ENCODE measurements at regions not wholly inside any gene's neighbourhood (a gene's known extent, or its start where the extent isn't known, plus 50 kb on each side); places are given as distances from the start of the nearest gene placed in this dataset.

DNA sequence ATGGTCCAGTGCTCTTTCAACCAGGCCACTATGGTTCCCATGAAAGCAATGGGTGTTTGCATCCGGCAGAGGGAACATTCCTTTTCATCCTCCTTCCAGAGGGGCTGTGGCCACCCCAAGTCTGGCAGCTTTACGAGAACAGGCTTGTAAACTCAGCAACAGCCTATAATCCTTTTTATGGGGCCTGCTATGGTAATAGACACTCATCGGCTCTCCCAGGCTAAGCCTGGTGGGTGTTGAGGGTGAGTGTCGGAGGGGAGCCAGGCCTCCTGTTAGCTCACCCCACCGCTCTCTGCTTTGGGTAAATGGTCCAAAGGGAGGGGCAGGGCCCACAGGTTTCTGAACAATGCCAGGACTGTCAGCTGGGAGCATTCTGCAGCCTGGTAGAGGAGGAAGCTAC is 111.6 kb upstream of the CD82 start:
- TF ChIP-seq, protein P1, sequence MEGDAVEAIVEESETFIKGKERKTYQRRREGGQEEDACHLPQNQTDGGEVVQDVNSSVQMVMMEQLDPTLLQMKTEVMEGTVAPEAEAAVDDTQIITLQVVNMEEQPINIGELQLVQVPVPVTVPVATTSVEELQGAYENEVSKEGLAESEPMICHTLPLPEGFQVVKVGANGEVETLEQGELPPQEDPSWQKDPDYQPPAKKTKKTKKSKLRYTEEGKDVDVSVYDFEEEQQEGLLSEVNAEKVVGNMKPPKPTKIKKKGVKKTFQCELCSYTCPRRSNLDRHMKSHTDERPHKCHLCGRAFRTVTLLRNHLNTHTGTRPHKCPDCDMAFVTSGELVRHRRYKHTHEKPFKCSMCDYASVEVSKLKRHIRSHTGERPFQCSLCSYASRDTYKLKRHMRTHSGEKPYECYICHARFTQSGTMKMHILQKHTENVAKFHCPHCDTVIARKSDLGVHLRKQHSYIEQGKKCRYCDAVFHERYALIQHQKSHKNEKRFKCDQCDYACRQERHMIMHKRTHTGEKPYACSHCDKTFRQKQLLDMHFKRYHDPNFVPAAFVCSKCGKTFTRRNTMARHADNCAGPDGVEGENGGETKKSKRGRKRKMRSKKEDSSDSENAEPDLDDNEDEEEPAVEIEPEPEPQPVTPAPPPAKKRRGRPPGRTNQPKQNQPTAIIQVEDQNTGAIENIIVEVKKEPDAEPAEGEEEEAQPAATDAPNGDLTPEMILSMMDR (IDR thresholded peaks at IDR 0.05) = no peak

DNA sequence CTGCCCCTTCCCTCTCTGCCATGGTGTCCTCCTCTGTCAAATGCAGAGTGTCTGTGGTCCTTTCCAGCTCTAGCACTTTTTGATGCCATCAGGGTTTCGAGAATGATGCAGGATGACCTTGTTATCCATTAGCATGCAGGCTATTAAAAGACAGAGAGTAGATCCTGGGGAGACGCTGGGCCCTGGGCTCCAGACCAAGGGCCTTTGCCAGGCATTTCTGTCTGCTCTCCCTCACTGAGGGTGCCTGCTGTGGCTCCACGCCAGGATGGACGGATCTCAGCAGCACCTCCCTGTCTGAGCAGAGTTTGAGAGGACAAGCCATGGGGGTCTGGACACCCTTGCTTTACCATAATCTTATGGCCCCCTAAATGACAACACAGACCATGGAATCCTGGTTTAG is 110.8 kb upstream of the CD82 start:
- TF ChIP-seq, protein P1 (IDR thresholded peaks at IDR 0.05) = no peak

- TF ChIP-seq, protein P1 (IDR thresholded peaks at IDR 0.05) = peak; percentile 62
Observed at GRCh38 chr11:44456544-44457300, 108.7 kb upstream of the CD82 start.

DNA sequence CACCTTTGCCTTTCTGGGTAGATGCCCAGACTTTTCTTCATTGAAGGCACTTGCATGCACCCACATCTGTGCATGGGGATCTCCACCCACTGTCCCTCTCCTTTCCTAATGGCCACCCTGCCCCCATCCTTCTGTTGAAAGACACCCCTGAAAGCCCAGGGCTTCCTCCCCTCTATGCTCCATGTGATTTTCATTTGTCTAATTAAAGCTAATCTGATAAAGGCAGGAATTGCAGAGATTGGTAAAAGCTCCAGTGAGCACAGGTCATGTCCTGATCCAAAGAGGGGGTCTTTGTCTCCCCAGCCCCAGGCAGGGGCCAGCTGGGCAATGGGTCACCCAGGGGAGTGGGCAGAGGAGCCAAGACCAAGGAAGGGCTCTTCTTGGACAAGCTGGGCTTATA is 107.6 kb upstream of the CD82 start:
- TF ChIP-seq, protein P1 (IDR thresholded peaks at IDR 0.05) = no peak

DNA sequence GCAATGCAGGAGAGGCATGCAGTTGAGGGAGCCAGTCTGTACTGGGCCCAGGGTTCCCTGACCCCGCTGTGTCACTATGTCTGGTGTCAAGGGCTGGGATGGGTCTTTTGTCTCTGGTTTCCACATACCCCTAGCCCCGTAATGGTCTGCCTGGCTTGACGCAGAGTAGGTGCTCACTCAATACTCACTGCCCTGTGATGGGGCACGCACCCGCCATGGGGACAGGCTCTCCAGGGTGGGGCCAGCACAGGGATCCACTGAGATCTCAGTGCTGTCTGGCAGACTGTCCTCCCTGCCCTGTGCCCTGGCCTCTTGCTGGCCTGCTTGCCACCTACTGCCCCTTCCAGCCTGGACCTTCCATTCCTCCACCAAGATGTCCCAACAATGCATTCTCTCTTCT is 101.7 kb upstream of the CD82 start:
- TF ChIP-seq, protein P1 (IDR thresholded peaks at IDR 0.05) = no peak

GRCh38 chr11:44464741-44465140 is 100.7 kb upstream of the CD82 start:
- TF ChIP-seq, protein P1 (IDR thresholded peaks at IDR 0.05) = no peak; the same call in 1 of the 2 replicates

- TF ChIP-seq, protein P1 (IDR thresholded peaks at IDR 0.05) = no peak
Observed at GRCh38 chr11:44466531-44467205, 98.8 kb upstream of the CD82 start.
